ENCODE measurements at regions not wholly inside any gene's neighbourhood (a gene's known extent, or its start where the extent isn't known, plus 50 kb on each side); places are given as distances from the start of the nearest gene placed in this dataset.
"Not testable (repeated sequence)": the region's sequence is repeated elsewhere in the genome, so short reads cannot be mapped to it uniquely, and the experiment has no call there.

DNA sequence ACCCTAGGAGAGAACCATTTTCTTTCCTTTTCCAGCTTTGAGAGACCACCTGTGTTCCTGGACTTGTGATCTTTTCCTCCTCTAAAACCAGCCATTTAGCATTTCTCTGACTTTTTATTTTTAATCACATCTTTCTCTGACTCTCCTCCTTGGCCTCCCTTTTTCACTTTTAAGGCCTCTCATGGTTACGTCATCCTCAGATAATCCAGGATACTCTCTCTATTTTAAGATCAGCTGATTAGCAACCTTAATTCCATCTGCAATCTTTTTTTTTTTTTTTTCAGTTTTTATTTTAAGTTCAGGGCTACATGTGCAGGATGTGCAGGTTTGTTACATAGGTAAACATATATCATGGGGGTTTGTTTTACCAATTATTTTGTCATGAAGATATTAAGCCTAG lies 54.0 kb downstream of the RFPL4B start:
- ATAC-seq (ENCODE audit: low FRiP score) = no peak
- no peak for DNase-seq (ENCODE audit: low spot score)
- TF ChIP-seq, protein P1, sequence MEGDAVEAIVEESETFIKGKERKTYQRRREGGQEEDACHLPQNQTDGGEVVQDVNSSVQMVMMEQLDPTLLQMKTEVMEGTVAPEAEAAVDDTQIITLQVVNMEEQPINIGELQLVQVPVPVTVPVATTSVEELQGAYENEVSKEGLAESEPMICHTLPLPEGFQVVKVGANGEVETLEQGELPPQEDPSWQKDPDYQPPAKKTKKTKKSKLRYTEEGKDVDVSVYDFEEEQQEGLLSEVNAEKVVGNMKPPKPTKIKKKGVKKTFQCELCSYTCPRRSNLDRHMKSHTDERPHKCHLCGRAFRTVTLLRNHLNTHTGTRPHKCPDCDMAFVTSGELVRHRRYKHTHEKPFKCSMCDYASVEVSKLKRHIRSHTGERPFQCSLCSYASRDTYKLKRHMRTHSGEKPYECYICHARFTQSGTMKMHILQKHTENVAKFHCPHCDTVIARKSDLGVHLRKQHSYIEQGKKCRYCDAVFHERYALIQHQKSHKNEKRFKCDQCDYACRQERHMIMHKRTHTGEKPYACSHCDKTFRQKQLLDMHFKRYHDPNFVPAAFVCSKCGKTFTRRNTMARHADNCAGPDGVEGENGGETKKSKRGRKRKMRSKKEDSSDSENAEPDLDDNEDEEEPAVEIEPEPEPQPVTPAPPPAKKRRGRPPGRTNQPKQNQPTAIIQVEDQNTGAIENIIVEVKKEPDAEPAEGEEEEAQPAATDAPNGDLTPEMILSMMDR (IDR thresholded peaks at IDR 0.05) = no peak

DNA sequence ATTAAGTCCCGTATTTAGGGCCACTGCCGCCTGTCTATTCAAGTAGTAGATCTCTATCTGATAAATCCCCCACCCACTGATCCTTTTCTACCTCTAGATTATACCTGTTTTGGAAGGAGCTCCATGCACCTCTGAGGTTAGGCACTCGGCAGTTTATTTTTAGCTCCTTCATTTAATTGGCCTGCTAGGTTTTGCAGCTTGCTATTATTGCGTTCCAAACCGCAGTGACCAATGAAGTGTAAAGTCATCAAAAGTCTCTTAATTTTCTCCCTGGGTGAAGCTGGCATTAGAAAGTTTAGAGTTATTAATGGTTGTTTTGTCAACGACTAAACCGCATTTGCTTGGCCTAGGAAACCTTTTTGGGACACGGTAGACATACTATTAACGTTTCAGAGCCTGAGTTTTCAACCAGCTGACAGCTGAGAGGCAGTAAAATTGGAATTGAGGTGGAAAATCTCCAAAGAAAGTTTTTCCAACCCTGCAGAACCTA lies 60.0 kb downstream of the RFPL4B start:
- DNase-seq (ENCODE audit: low spot score) (no peak), ATAC-seq (ENCODE audit: low FRiP score) (no peak)
- TF ChIP-seq, protein P1 (IDR thresholded peaks at IDR 0.05) = no peak

DNA sequence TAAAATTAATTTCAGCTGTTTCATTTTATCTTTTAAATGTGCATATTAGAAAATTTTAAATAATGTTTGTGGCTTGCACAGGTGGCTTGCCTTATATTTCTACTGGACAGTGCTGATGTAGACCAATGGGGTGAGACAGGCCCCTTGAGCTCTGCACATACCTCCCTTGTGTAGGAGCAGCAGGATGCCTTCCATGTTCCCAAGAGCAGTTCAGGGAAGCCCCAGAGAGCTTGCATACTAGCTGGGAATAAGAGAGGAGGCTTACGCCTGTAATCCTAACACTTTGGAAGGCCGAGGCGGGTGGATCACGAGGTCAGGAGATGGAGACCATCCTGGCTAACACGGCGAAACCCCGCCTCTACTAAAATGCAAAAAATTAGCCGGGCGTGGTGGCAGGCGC lies 61.4 kb downstream of the RFPL4B start:
- DNase-seq (ENCODE audit: low spot score) = no peak
- TF ChIP-seq, protein P1 (IDR thresholded peaks at IDR 0.05) = no peak
- ATAC-seq (ENCODE audit: low FRiP score) = no peak

DNA sequence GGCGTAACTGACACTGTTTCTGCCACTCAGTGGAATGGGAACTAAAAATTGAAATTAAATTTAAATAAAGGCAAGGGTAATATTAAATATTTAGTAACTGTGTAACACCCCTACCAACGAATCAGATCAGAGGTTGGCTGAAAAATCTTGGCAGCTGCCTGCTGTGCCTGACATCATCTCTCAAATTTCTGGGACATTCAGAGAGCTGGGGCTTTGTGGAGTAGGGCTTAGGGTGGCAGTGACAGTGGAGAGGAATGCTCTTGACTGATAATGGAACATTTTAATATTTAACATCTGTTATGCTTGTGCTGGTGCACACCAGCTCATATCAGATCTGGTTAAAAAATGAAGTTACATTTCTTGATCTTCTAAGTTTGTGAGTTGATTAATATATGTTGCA lies 62.2 kb downstream of the RFPL4B start:
- TF ChIP-seq, protein P1 (IDR thresholded peaks at IDR 0.05) = no peak
- DNase-seq (ENCODE audit: low spot score) (no peak), ATAC-seq (ENCODE audit: low FRiP score) (no peak)

DNA sequence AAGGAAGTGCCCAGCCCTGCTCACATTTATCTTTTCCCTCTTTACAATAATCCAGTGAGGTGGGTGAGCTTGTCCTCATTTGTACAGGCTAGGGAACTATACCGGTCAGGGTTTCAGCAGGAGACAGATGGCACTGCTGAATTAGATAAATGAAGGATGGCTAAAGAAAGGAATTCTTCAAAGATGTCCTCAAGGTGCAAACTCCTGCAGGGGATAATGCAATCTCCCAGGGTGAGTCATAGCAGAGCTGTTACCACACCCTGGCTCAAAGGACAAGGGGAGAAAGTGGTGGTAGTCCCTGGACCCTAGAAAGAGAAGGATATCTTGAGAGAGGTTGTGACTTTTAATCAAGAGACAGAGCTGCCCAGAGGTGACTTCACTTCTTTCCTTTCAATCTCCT lies 66.7 kb downstream of the RFPL4B start:
- ATAC-seq (ENCODE audit: low FRiP score) (no peak), DNase-seq (ENCODE audit: low spot score) (no peak)
- TF ChIP-seq, protein P1 (IDR thresholded peaks at IDR 0.05) = no peak

DNA sequence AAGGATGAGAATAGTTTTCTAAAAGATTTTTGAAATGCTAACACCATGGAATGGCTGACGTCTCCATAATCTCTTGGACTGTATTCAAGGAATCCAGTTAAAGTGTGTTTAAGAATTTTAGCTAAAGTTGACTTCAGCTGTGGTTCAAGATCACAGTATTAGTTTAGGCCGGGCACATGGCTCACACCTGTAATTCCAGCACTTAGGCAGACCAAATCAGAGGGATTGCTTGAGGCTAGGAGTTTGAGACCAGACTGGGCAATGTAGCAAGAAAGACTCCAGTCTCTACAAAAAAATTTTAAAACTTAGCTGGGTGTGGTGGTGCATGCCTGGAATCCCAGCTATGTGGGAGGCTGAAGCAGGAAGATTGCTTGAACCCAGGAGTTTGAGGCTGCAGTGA lies 68.2 kb downstream of the RFPL4B start:
- TF ChIP-seq, protein P1 (IDR thresholded peaks at IDR 0.05) = no peak
- no peak for DNase-seq (ENCODE audit: low spot score)

DNA sequence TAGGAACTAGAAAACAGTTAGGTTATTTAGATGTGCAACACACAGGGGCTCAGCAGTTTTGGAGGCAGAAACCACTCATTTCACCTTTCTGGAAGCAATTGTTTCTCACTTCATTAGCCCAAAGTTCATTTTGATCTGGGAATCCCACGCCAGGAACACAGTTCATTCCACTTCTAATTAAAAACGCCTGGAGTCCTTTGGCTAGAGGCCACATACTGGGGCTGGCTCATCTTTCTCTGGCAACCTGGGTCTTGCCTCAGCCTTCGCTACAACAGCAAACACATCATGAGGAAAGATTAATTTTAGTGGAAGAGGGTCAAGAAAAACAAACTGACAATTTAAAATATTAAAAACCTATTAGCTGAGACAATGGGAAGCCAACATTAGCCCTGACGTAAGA lies 69.7 kb downstream of the RFPL4B start:
- no peak for ATAC-seq (ENCODE audit: low FRiP score)
- no peak for DNase-seq (ENCODE audit: low spot score)
- TF ChIP-seq, protein P1 (IDR thresholded peaks at IDR 0.05) = no peak

More for the DNA sequence above, 68.2 kb downstream of the RFPL4B start:
- ATAC-seq (ENCODE audit: low FRiP score) = no peak

DNA sequence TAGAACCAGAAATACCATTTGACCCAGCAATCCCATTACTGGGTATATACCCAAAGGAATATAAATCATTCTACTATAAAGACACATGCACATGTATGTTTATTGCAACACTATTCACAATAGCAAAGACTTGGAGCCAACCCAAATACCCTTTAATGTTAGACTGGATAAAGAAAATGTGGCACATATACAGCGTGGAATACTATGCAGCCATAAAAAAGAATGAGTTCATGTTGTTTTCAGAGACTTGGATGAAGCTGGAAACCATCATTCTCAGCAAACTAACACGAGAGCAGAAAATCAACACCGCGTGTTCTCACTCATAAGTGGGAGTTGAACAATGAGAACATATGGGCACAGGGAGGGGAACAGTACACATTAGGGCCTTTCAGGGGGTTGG lies 79.9 kb downstream of the RFPL4B start:
- not testable (repeated sequence) for ATAC-seq (ENCODE audit: low FRiP score); DNase-seq (ENCODE audit: low spot score)
